CD14-positive monocyte (primary cell): ENCODE measurements at regions not wholly inside any gene's neighbourhood (a gene's known extent, or its start where the extent isn't known, plus 50 kb on each side); places are given as distances from the start of the nearest gene placed in this dataset.

ENCODE experiments used
- DNase-seq, 3 donors: peaks; one replicate each; pipeline ENCODE4 v3.0.0-alpha.2; 2011 to 2022
- H2AFZ ChIP-seq: 2 replicates; pipeline ENCODE4 v1.6.0; 2012; ENCODE audit warnings: mild to moderate bottlenecking, low read depth, low read length, inconsistent platforms; ENCODE audit not compliant: insufficient read depth, poor library complexity, severe bottlenecking
- H3K27ac ChIP-seq, 2 donors: 1 replicate in 1 of 2; 2 replicates in 1 of 2; pipeline ENCODE4 v1.5.1; 2012 to 2013; ENCODE audit warnings: low read length in 2 of 2, control low read depth in 1 of 2, inconsistent platforms in 1 of 2, low read depth in 1 of 2, mild to moderate bottlenecking in 1 of 2
- H3K27me3 ChIP-seq, 2 donors: one replicate each; pipeline versions ENCODE4 v1.6.0 to v1.6.1; 2011 to 2013; ENCODE audit warnings: low read length in 2 of 2; ENCODE audit not compliant: control insufficient read depth in 2 of 2, insufficient read depth in 2 of 2
- H3K36me3 ChIP-seq, 2 donors: replicated peaks in 1 of 2; 1 replicate in 1 of 2; 2 replicates in 1 of 2; pipeline versions ENCODE4 v1.5.1 to v1.6.1; 2012 to 2013; ENCODE audit warnings: low read length in 2 of 2, control low read depth in 1 of 2, inconsistent platforms in 1 of 2, mild to moderate bottlenecking in 1 of 2; ENCODE audit not compliant: insufficient read depth in 2 of 2, control insufficient read depth in 1 of 2
- H3K4me1 ChIP-seq, 2 donors: 1 replicate in 1 of 2; 2 replicates in 1 of 2; pipeline versions ENCODE4 v1.5.1 to v1.6.1; 2012 to 2013; ENCODE audit warnings: low read length in 2 of 2, control low read depth in 1 of 2, inconsistent platforms in 1 of 2, mild to moderate bottlenecking in 1 of 2, moderate library complexity in 1 of 2; ENCODE audit not compliant: insufficient read depth in 2 of 2, control insufficient read depth in 1 of 2
- H3K4me2 ChIP-seq: replicated peaks from 2 replicates; pipeline ENCODE3; 2012; ENCODE audit warnings: low read length, moderate library complexity, mild to moderate bottlenecking; ENCODE audit not compliant: poor library complexity, severe bottlenecking; ENCODE audit errors: extremely low read depth
- H3K4me3 ChIP-seq, 3 experiments: fragments of 200-600 bp in 1 of 3; sonication (generic) in 1 of 3; replicated peaks in 1 of 3; 1 replicate in 2 of 3; 2 replicates in 1 of 3; pipeline ENCODE4 v1.5.1; 2011 to 2013; ENCODE audit warnings: low read length in 3 of 3, mild to moderate bottlenecking in 3 of 3, control low read depth in 2 of 3, low read depth in 2 of 3, inconsistent platforms in 1 of 3, moderate library complexity in 1 of 3
- H3K79me2 ChIP-seq: 2 replicates; pipeline ENCODE4 v1.6.0; 2012; ENCODE audit warnings: mild to moderate bottlenecking, control low read depth, inconsistent platforms, low read length, moderate library complexity; ENCODE audit not compliant: insufficient read depth
- H3K9ac ChIP-seq: 2 replicates; pipeline ENCODE4 v1.6.0; 2017; ENCODE audit warnings: low read length, mild to moderate bottlenecking; ENCODE audit not compliant: insufficient read depth, poor library complexity, severe bottlenecking
- H3K9me3 ChIP-seq, 2 donors: replicated peaks in 1 of 2; 1 replicate in 1 of 2; 2 replicates in 1 of 2; pipeline versions ENCODE4 v1.5.1 to v1.6.1; 2012 to 2013; ENCODE audit warnings: low read length in 2 of 2, control low read depth in 1 of 2; ENCODE audit not compliant: control insufficient read depth in 1 of 2, insufficient read depth in 1 of 2
- H4K20me1 ChIP-seq: 2 replicates; pipeline ENCODE4 v1.6.0; 2012; ENCODE audit warnings: mild to moderate bottlenecking, low read length, control low read depth, moderate library complexity; ENCODE audit not compliant: insufficient read depth
- H3K27ac Mint-ChIP-seq, 7 donors: one replicate each; pipeline ENCODE4 v1.8.0; 2020; ENCODE audit warnings: mild to moderate bottlenecking in 7 of 7, mixed read lengths in 7 of 7, moderate library complexity in 6 of 7, inconsistent platforms in 2 of 7
- H3K27me3 Mint-ChIP-seq, 3 donors: one replicate each; pipeline ENCODE4 v1.8.0; 2021 to 2022; ENCODE audit warnings: low read depth in 3 of 3, mild to moderate bottlenecking in 3 of 3, mixed read lengths in 3 of 3, moderate library complexity in 3 of 3, inconsistent platforms in 1 of 3
- H3K36me3 Mint-ChIP-seq, 2 donors: one replicate each; pipeline ENCODE4 v1.8.0; 2020; ENCODE audit warnings: mixed read lengths in 2 of 2, inconsistent platforms in 1 of 2, mild to moderate bottlenecking in 1 of 2
- H3K4me1 Mint-ChIP-seq: one replicate; pipeline ENCODE4 v1.8.0; 2020; ENCODE audit warnings: mild to moderate bottlenecking, mixed read lengths
- H3K4me3 Mint-ChIP-seq, 2 donors: one replicate each; pipeline ENCODE4 v1.8.0; 2020; ENCODE audit warnings: mild to moderate bottlenecking in 2 of 2, mixed read lengths in 2 of 2, moderate library complexity in 1 of 2
- H3K9me3 Mint-ChIP-seq, 7 donors: one replicate each; pipeline ENCODE4 v1.8.0; 2020 to 2022; ENCODE audit warnings: mixed read lengths in 7 of 7, mild to moderate bottlenecking in 6 of 7, moderate library complexity in 6 of 7, inconsistent platforms in 2 of 7
- WGBS: methylation state at CpG from one replicate; pipeline ENCODE4 v1.1.5; 2013; ENCODE audit warnings: missing lambda C conversion rate; ENCODE audit not compliant: insufficient coverage; 5-methylcytosine and 5-hydroxymethylcytosine counted together
- intact Hi-C, 2 donors: fragments of 100-400 bp; cut with micrococcal nuclease; formaldehyde crosslinking; loops; one replicate each; pipeline versions ENCODE4 v1.15.0 to v1.15.1; 2023
- TF ChIP-seq, protein P1 (sequence below): fragments of 200-600 bp; IDR thresholded peaks from one replicate; pipeline ENCODE4 v1.8.0; 2022; ENCODE audit warnings: antibody characterized with exemption, mild to moderate bottlenecking

DNA sequence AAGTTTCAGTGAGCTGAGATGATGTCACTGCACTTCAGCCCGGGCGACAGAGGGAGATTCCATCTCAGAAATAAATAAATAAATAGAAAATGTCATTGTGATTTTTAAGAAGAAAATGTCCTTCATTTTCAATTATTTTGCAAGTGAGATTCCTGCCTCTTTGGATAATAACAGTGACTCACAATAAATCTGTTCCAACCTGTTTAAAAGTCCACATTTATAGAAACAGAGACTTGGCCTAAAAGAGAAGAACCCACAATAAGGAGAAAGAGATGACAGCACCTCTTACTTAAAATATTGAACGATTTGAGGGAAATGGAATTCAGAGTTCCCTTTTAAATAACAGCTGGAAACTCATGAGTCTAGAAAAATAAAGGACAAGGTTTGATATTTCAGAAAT, 373.4 kb upstream of the NOX3 start:
- Histone ChIP-seq H3K79me2 (no peaks in the 10 kb centered on the region), H3K9ac (no peak overlapping the region), H3K4me3 (no peak overlapping the region), H3K9me3 (no peaks in the 10 kb centered on the region), H2AFZ (no peak overlapping the region), H3K4me1 (no peaks in the 10 kb centered on the region), H4K20me1 (no peaks in the 10 kb centered on the region), H3K27me3 (no peaks in the 10 kb centered on the region), H3K27ac (no peak overlapping the region), H3K36me3 (no peaks in the 10 kb centered on the region), H3K4me2 (no peak overlapping the region)
- WGBS = no CpG with 5 or more reads among the region's 3 CpGs
- Mint-ChIP-seq H3K36me3 (no peaks in the 10 kb centered on the region), H3K27ac (no peak overlapping the region), H3K4me3 (no peak overlapping the region), H3K9me3 (peaks cover 0 to 8% (median 3%) of the 10 kb centered on the region in 7 donors), H3K27me3 (no peaks in the 10 kb centered on the region), H3K4me1 (no peaks in the 10 kb centered on the region)
- intact Hi-C loops = no loop called here
- no peak for DNase-seq
- TF ChIP-seq, protein P1, sequence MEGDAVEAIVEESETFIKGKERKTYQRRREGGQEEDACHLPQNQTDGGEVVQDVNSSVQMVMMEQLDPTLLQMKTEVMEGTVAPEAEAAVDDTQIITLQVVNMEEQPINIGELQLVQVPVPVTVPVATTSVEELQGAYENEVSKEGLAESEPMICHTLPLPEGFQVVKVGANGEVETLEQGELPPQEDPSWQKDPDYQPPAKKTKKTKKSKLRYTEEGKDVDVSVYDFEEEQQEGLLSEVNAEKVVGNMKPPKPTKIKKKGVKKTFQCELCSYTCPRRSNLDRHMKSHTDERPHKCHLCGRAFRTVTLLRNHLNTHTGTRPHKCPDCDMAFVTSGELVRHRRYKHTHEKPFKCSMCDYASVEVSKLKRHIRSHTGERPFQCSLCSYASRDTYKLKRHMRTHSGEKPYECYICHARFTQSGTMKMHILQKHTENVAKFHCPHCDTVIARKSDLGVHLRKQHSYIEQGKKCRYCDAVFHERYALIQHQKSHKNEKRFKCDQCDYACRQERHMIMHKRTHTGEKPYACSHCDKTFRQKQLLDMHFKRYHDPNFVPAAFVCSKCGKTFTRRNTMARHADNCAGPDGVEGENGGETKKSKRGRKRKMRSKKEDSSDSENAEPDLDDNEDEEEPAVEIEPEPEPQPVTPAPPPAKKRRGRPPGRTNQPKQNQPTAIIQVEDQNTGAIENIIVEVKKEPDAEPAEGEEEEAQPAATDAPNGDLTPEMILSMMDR = no peak

DNA sequence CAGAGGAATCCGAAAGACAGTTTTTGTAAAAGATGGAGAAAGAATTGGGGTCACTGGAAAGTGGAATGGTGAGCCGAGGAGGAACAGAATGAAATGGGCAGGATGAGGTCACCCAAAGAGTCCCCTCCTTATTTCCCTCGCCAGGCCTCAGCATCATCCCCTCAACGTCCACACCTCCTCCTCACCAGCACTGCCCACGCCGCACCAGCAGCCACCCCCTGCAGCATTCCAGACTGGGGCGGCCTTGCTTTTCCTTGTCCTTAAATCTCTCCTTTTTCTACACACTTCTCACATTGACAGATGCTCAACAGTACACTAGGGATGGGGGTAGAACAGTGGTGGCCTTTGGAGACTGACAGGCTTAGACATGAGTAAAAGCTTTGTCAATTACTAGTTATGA, 363.1 kb upstream of the NOX3 start:
- no peak for DNase-seq
- no peak overlapping the region for H3K27ac Mint-ChIP-seq

More for the DNA sequence above, 363.1 kb upstream of the NOX3 start:
- TF ChIP-seq, protein P1 = no peak
- Histone ChIP-seq H3K27ac (no peak overlapping the region), H3K27me3 (no peaks in the 10 kb centered on the region), H3K9ac (no peak overlapping the region), H3K4me2 (no peak overlapping the region), H3K36me3 (no peaks in the 10 kb centered on the region), H3K4me3 (no peak overlapping the region), H3K9me3 (no peaks in the 10 kb centered on the region), H2AFZ (no peak overlapping the region), H3K79me2 (no peaks in the 10 kb centered on the region), H3K4me1 (no peaks in the 10 kb centered on the region), H4K20me1 (no peaks in the 10 kb centered on the region)
- WGBS = no CpG with 5 or more reads among the region's 7 CpGs
- no peaks in the 10 kb centered on the region for H3K27me3 Mint-ChIP-seq
- no peaks in the 10 kb centered on the region for H3K4me1 Mint-ChIP-seq
- H3K36me3 Mint-ChIP-seq = no peaks in the 10 kb centered on the region
- H3K4me3 Mint-ChIP-seq = no peak overlapping the region
- intact Hi-C loops = no loop called here
- peaks cover 0 to 8% (median 4%) of the 10 kb centered on the region in 7 donors for H3K9me3 Mint-ChIP-seq
